Loucy (cell line): ENCODE measurements at regions not wholly inside any gene's neighbourhood (a gene's known extent, or its start where the extent isn't known, plus 50 kb on each side); places are given as distances from the start of the nearest gene placed in this dataset.
A peak's percentile ranks its signal among the peaks of the same experiment; 100 is the strongest.

Experiments used
- H2AFZ ChIP-seq: fragments of 200-600 bp; sonication (generic); 2 replicates; pipeline ENCODE4 v1.6.0; 2016; ENCODE audit warnings: antibody characterized with exemption, mild to moderate bottlenecking, low read length, moderate library complexity
- H3F3A ChIP-seq: fragments of 200-600 bp; 2 replicates; pipeline ENCODE4 v1.6.0; 2016; ENCODE audit warnings: antibody characterized with exemption, low read depth, mild to moderate bottlenecking
- H3K27me3 ChIP-seq: fragments of 200-600 bp; sonication (generic); 2 replicates; pipeline ENCODE4 v1.6.1; 2014; ENCODE audit warnings: low read length, mild to moderate bottlenecking; ENCODE audit not compliant: insufficient read depth, poor library complexity, severe bottlenecking
- H3K36me3 ChIP-seq: fragments of 200-600 bp; sonication (generic); 2 replicates; pipeline ENCODE4 v1.6.1; 2016; ENCODE audit warnings: low read length; ENCODE audit not compliant: insufficient read depth
- H3K4me1 ChIP-seq: fragments of 200-600 bp; sonication (generic); 2 replicates; pipeline ENCODE4 v1.5.1; 2014; ENCODE audit warnings: low read length, mild to moderate bottlenecking; ENCODE audit not compliant: insufficient read depth, poor library complexity, severe bottlenecking
- H3K4me2 ChIP-seq: fragments of 200-600 bp; sonication (generic); 2 replicates; pipeline ENCODE4 v1.6.0; 2014; ENCODE audit warnings: antibody characterized with exemption, low read length, low read depth, mild to moderate bottlenecking; ENCODE audit not compliant: poor library complexity, severe bottlenecking
- H3K4me3 ChIP-seq: fragments of 200-600 bp; sonication (generic); 2 replicates; pipeline ENCODE4 v1.5.1; 2014; ENCODE audit warnings: low read length, mild to moderate bottlenecking, mixed read lengths; ENCODE audit not compliant: poor library complexity, severe bottlenecking
- H3K79me2 ChIP-seq: fragments of 200-600 bp; sonication (generic); 2 replicates; pipeline ENCODE4 v1.6.1; 2014; ENCODE audit warnings: low read length; ENCODE audit not compliant: insufficient read depth
- H3K9ac ChIP-seq: fragments of 200-600 bp; sonication (generic); 2 replicates; pipeline ENCODE4 v1.6.0; 2014; ENCODE audit warnings: mild to moderate bottlenecking, low read depth, low read length, moderate library complexity; ENCODE audit not compliant: poor library complexity, severe bottlenecking
- H3K9me2 ChIP-seq: fragments of 200-600 bp; sonication (generic); replicated peaks from 2 replicates; pipeline ENCODE4 v1.6.1; 2016; ENCODE audit warnings: low read depth, low read length, mixed read lengths
- H3K9me3 ChIP-seq: fragments of 200-600 bp; sonication (generic); 2 replicates; pipeline ENCODE4 v1.6.1; 2014; ENCODE audit warnings: mild to moderate bottlenecking, antibody characterized with exemption, low read length, low read depth; ENCODE audit not compliant: insufficient read depth
- H4K20me1 ChIP-seq: fragments of 200-600 bp; sonication (generic); 2 replicates; pipeline ENCODE4 v1.6.0; 2014; ENCODE audit warnings: antibody characterized with exemption, low read length, mild to moderate bottlenecking; ENCODE audit not compliant: insufficient read depth, poor library complexity, severe bottlenecking
- CTCF ChIP-seq: fragments of 200-600 bp; sonication (generic); conservative IDR thresholded peaks from 2 replicates; pipeline ENCODE4 v1.5.1; 2014; ENCODE audit warnings: mild to moderate bottlenecking, antibody characterized with exemption, low read length
- EZH2phosphoT487 ChIP-seq: fragments of 200-600 bp; IDR thresholded peaks from 2 replicates; pipeline ENCODE4 v1.6.1; 2018; ENCODE audit warnings: antibody characterized with exemption, mild to moderate bottlenecking, moderate library complexity, borderline replicate concordance

- Histone ChIP-seq H4K20me1 (no peaks in the 10 kb centered on the region), H3K9ac (no peak overlapping the region), H3K79me2 (no peaks in the 10 kb centered on the region), H3K9me3 (no peaks in the 10 kb centered on the region), H3K4me1 (no peaks in the 10 kb centered on the region), H3F3A (no peaks in the 10 kb centered on the region), H3K4me3 (no peak overlapping the region), H3K36me3 (no peaks in the 10 kb centered on the region), H3K4me2 (no peak overlapping the region), H3K27me3 (no peaks in the 10 kb centered on the region), H3K9me2 (no peaks in the 10 kb centered on the region), H2AFZ (no peak overlapping the region)
- TF ChIP-seq CTCF = no peak
Measured at GRCh38 chr4:12746221-12746620, 737.9 kb downstream of the RAB28 start.

- H4K20me1 ChIP-seq = no peaks in the 10 kb centered on the region
- no peaks in the 10 kb centered on the region for H3K9me3 ChIP-seq
- H3F3A ChIP-seq = no peaks in the 10 kb centered on the region
- no peak overlapping the region for H3K4me3 ChIP-seq
- no peak overlapping the region for H3K4me2 ChIP-seq
- no peaks in the 10 kb centered on the region for H3K9me2 ChIP-seq
- no peaks in the 10 kb centered on the region for H3K4me1 ChIP-seq
- TF ChIP-seq EZH2phosphoT487 (no peak), CTCF (no peak)
- H3K9ac ChIP-seq = no peak overlapping the region
- H2AFZ ChIP-seq = no peak overlapping the region
- no peaks in the 10 kb centered on the region for H3K36me3 ChIP-seq
- no peaks in the 10 kb centered on the region for H3K79me2 ChIP-seq
- no peaks in the 10 kb centered on the region for H3K27me3 ChIP-seq
Measured at GRCh38 chr4:12734586-12734985, 749.6 kb downstream of the RAB28 start.

GRCh38 chr4:12729384-12729783 is 754.8 kb downstream of the RAB28 start:
- H3K9me2 ChIP-seq = no peaks in the 10 kb centered on the region
- H3K9me3 ChIP-seq = no peaks in the 10 kb centered on the region
- H3K79me2 ChIP-seq = no peaks in the 10 kb centered on the region
- H3K27me3 ChIP-seq = no peaks in the 10 kb centered on the region
- H4K20me1 ChIP-seq = no peaks in the 10 kb centered on the region
- TF ChIP-seq EZH2phosphoT487 = no peak
- TF ChIP-seq CTCF = peak; percentile 37; the same call in 1 of the 2 replicates
- no peak overlapping the region for H3K9ac ChIP-seq
- H3K4me2 ChIP-seq = no peak overlapping the region
- H3K4me3 ChIP-seq = no peak overlapping the region
- H3K36me3 ChIP-seq = no peaks in the 10 kb centered on the region
- no peaks in the 10 kb centered on the region for H3K4me1 ChIP-seq
- no peak overlapping the region; the same call in 1 of the 2 replicates for H2AFZ ChIP-seq
- no peaks in the 10 kb centered on the region for H3F3A ChIP-seq
